ENCODE measurements at regions not wholly inside any gene's neighbourhood (a gene's known extent, or its start where the extent isn't known, plus 50 kb on each side); places are given as distances from the start of the nearest gene placed in this dataset.
"Not testable (repeated sequence)": the region's sequence is repeated elsewhere in the genome, so short reads cannot be mapped to it uniquely, and the experiment has no call there.

DNA sequence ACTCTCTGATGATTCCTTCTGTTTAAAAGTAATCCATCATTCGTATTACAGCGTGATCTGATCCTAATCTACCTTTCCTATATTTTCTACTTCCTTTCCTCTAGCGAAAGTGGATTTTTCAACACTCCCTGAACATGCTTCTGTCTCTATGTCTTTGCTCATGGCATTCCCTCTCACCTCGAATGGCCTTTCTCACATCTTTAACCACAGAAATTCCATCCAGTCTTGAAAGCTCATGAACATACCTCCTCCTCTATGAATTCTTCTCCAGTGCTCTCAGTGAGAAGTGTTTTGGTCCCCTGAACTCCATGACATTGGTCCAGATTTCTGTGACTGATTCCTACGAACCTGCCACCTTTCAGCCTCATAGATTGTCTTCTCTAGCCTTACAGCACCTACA lies 323.2 kb downstream of the RAD51AP2 start:
- TF ChIP-seq POLR2A (IDR thresholded peaks at IDR 0.05; ENCODE audit: extremely low read depth, insufficient read length) (no peak), MYC (IDR thresholded peaks at IDR 0.05; ENCODE audit: low read depth, low read length) (no peak)
- TF ChIP-seq, protein P1, sequence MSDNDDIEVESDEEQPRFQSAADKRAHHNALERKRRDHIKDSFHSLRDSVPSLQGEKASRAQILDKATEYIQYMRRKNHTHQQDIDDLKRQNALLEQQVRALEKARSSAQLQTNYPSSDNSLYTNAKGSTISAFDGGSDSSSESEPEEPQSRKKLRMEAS (IDR thresholded peaks at IDR 0.05; ENCODE audit: low read depth, low read length), result no peak
- TF ChIP-seq, protein P2, sequence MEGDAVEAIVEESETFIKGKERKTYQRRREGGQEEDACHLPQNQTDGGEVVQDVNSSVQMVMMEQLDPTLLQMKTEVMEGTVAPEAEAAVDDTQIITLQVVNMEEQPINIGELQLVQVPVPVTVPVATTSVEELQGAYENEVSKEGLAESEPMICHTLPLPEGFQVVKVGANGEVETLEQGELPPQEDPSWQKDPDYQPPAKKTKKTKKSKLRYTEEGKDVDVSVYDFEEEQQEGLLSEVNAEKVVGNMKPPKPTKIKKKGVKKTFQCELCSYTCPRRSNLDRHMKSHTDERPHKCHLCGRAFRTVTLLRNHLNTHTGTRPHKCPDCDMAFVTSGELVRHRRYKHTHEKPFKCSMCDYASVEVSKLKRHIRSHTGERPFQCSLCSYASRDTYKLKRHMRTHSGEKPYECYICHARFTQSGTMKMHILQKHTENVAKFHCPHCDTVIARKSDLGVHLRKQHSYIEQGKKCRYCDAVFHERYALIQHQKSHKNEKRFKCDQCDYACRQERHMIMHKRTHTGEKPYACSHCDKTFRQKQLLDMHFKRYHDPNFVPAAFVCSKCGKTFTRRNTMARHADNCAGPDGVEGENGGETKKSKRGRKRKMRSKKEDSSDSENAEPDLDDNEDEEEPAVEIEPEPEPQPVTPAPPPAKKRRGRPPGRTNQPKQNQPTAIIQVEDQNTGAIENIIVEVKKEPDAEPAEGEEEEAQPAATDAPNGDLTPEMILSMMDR (IDR thresholded peaks at IDR 0.05; ENCODE audit: low read depth, low read length), result no peak
- H3K4me3 ChIP-seq (ENCODE audit: low read depth, low read length), result no peak overlapping the region
- no peak for DNase-seq (ENCODE audit: low read depth)

DNA sequence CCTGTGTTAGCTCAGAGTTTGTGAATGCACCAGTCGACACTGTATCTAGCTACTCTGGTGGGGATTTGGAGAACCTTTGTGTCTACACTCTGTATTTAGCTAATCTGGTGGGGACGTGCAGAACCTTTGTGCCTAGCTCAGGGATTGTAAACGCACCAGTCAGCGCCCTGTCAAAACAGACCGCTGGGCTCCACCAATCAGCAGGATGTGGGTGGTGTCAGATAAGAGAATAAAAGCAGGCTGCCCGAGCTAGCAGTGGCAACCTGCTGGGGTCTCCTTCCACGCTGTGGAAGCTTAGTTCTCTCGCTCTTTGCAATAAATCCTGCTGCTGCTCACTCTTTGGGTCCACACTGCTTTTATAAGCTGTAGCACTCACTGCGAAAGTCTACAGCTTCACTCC lies 324.2 kb downstream of the RAD51AP2 start:
- no peak for TF ChIP-seq POLR2A (IDR thresholded peaks at IDR 0.05; ENCODE audit: extremely low read depth, insufficient read length)
- no peak for TF ChIP-seq MYC (IDR thresholded peaks at IDR 0.05; ENCODE audit: low read depth, low read length)
- TF ChIP-seq, protein P1 (IDR thresholded peaks at IDR 0.05; ENCODE audit: low read depth, low read length), result no peak
- TF ChIP-seq, protein P2 (IDR thresholded peaks at IDR 0.05; ENCODE audit: low read depth, low read length), result no peak
- H3K4me3 ChIP-seq (ENCODE audit: low read depth, low read length), result no peak overlapping the region
- DNase-seq (ENCODE audit: low read depth), result no peak

DNA sequence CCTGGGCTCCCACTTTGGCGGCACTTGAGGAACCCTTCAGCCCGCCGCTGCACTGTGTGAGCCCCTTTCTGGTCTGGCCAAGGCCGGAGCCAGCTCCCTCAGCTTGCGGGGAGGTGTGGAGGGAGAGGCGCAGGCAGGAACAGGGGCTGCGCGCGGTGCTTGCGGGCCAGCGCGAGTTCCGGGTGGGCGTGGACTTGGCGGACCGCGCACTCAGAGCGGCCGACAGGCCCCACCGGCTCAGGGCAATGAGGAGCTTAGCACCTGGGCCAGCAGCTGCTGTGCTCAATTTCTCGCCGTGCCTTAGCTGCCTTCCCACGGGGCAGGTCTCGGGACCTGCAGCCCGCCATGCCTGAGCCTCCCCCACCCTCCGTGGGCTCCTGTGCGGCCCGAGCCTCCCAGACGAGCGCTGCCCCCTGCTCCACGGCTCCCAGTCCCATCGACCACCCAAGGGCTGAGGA lies 324.8 kb downstream of the RAD51AP2 start:
- H3K4me3 ChIP-seq (ENCODE audit: low read depth, low read length); DNase-seq (ENCODE audit: low read depth): not testable (repeated sequence)

DNA sequence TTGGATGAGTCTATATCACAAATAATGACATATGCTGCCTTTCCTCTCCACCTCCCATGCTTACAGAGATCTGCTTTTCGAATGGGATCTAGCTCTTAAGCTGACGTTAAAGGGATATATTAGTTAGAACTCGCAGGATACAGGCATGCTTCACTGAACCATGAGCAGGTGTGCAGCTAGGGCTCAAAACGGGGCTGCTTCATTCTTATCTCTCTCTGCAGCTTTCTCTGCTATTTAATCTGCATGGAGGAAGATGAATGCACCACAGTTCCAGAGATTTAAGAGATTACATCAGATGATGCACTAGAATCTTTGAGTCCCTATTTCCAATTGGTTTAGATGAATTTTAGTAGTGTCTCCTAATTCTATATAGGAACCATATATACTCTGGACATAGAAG lies 327.0 kb downstream of the RAD51AP2 start:
- no peak overlapping the region for H3K4me3 ChIP-seq (ENCODE audit: low read depth, low read length)
- TF ChIP-seq POLR2A (IDR thresholded peaks at IDR 0.05; ENCODE audit: extremely low read depth, insufficient read length), result no peak
- TF ChIP-seq, protein P1 (IDR thresholded peaks at IDR 0.05; ENCODE audit: low read depth, low read length), result no peak
- TF ChIP-seq, protein P2 (IDR thresholded peaks at IDR 0.05; ENCODE audit: low read depth, low read length), result no peak
- TF ChIP-seq MYC (IDR thresholded peaks at IDR 0.05; ENCODE audit: low read depth, low read length), result no peak
- DNase-seq (ENCODE audit: low read depth), result no peak

DNA sequence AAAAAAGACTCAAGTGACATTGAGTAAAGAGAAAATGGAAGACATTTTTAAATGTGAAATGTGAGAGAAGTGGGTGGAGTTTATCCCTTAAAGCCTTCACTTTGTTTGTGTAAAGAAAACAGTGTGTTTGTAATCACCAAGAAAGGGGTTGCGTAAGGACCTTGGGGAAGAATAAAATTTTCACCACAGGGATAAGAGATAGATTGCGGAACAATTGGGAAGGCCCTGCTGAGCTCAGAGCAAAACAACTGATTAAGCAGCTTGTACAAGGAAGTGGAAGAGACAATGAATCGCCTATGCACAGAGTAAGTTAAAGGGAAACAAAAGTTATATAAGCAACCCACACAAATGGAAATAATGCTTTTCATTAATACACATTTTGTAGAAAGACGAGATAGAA lies 327.7 kb downstream of the RAD51AP2 start:
- peak; percentile 5 for DNase-seq (ENCODE audit: low read depth)
- TF ChIP-seq, protein P2 (IDR thresholded peaks at IDR 0.05; ENCODE audit: low read depth, low read length), result no peak
- TF ChIP-seq, protein P1 (IDR thresholded peaks at IDR 0.05; ENCODE audit: low read depth, low read length), result no peak
- TF ChIP-seq MYC (IDR thresholded peaks at IDR 0.05; ENCODE audit: low read depth, low read length) (no peak), POLR2A (IDR thresholded peaks at IDR 0.05; ENCODE audit: extremely low read depth, insufficient read length) (no peak)
- H3K4me3 ChIP-seq (ENCODE audit: low read depth, low read length), result no peak overlapping the region

DNA sequence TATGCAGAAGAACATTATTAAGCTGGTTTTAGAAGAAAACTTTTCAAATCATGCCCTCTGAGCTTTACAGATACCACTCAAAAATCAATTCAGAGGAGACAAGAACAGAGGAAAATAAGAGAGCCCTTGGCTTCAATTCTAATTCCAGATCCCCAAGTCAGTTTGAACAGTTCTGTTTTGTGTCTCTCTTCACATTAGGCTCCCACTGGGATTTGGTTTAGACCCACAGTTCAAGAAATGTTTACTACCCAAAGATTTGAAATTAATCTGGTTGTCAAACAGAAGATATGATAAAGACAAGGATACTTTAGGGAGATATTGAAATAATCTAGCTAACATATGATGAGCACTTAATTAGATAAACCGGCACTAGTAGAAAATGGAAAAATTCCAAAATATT lies 329.5 kb downstream of the RAD51AP2 start:
- no peak for TF ChIP-seq MYC (IDR thresholded peaks at IDR 0.05; ENCODE audit: low read depth, low read length)
- TF ChIP-seq, protein P2 (IDR thresholded peaks at IDR 0.05; ENCODE audit: low read depth, low read length), result no peak
- TF ChIP-seq POLR2A (IDR thresholded peaks at IDR 0.05; ENCODE audit: extremely low read depth, insufficient read length), result no peak
- TF ChIP-seq, protein P1 (IDR thresholded peaks at IDR 0.05; ENCODE audit: low read depth, low read length), result no peak
- no peak overlapping the region for H3K4me3 ChIP-seq (ENCODE audit: low read depth, low read length)
- no peak for DNase-seq (ENCODE audit: low read depth)
